ENCODE measurements at regions not wholly inside any gene's neighbourhood (a gene's known extent, or its start where the extent isn't known, plus 50 kb on each side); places are given as distances from the start of the nearest gene placed in this dataset.

GRCh38 chr4:83171436-83172039, 57.0 kb upstream of the PLAC8 start:
- no peak for DNase-seq (ENCODE audit: low spot score)

GRCh38 chr4:83170952-83171399, 56.4 kb upstream of the PLAC8 start:
- DNase-seq (ENCODE audit: low spot score): no peak

Measured in AG08396 (cell line).